Astrocyte (in vitro differentiated cells and primary cell): ENCODE measurements at regions not wholly inside any gene's neighbourhood (a gene's known extent, or its start where the extent isn't known, plus 50 kb on each side); places are given as distances from the start of the nearest gene placed in this dataset.

Experiments used
- EZH2 ChIP-seq: IDR thresholded peaks from 2 replicates; pipeline ENCODE4 v1.6.1; 2012; ENCODE audit warnings: mild to moderate bottlenecking, low read length, inconsistent platforms; ENCODE audit not compliant: insufficient read depth
- TF ChIP-seq, protein P1 (sequence below): IDR thresholded peaks from 2 replicates; pipeline ENCODE4 v1.5.1; 2011; ENCODE audit warnings: low read depth, mild to moderate bottlenecking, inconsistent platforms, low read length, moderate library complexity; ENCODE audit not compliant: insufficient read depth

DNA sequence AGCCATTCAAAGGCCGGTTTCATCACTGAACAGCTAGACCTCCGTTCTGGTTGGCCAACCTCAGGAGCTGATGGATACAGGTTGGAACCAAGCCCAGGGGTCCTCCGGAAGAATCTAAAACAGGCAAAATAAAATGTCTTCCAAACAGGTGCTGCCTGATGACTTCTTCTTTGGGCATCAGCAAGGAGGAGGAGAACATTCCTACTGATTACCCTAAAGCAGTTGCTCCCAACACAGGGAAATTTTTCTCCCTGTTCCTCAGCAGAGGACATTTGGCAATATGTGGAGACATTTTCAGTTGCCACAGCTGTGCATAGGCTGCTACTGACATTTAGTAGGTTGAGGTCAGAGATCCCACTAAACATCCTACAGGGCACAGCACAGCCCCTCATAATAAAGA lies 319.3 kb upstream of the PPARGC1A start:
- TF ChIP-seq EZH2 = no peak
- TF ChIP-seq, protein P1, sequence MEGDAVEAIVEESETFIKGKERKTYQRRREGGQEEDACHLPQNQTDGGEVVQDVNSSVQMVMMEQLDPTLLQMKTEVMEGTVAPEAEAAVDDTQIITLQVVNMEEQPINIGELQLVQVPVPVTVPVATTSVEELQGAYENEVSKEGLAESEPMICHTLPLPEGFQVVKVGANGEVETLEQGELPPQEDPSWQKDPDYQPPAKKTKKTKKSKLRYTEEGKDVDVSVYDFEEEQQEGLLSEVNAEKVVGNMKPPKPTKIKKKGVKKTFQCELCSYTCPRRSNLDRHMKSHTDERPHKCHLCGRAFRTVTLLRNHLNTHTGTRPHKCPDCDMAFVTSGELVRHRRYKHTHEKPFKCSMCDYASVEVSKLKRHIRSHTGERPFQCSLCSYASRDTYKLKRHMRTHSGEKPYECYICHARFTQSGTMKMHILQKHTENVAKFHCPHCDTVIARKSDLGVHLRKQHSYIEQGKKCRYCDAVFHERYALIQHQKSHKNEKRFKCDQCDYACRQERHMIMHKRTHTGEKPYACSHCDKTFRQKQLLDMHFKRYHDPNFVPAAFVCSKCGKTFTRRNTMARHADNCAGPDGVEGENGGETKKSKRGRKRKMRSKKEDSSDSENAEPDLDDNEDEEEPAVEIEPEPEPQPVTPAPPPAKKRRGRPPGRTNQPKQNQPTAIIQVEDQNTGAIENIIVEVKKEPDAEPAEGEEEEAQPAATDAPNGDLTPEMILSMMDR = no peak
